HG03103 (cell line): ENCODE measurements at regions not wholly inside any gene's neighbourhood (a gene's known extent, or its start where the extent isn't known, plus 50 kb on each side); places are given as distances from the start of the nearest gene placed in this dataset.
"Not testable (repeated sequence)": the region's sequence is repeated elsewhere in the genome, so short reads cannot be mapped to it uniquely, and the experiment has no call there.

Experiments
- ATAC-seq: cut with Tn5 transposase; IDR thresholded peaks from one replicate; pipeline ENCODE4 v1.9.1; 2021; ENCODE audit warnings: low read depth; ENCODE audit not compliant: unreplicated experiment

- no peak for ATAC-seq
These were observed 72.5 kb upstream of the ATP2B1 start for GRCh38 chr12:89781156-89781555.

GRCh38 chr12:89779090-89779489, 70.5 kb upstream of the ATP2B1 start:
- no peak for ATAC-seq

- ATAC-seq: no peak
These were observed 69.2 kb upstream of the ATP2B1 start for GRCh38 chr12:89777733-89778379.

DNA sequence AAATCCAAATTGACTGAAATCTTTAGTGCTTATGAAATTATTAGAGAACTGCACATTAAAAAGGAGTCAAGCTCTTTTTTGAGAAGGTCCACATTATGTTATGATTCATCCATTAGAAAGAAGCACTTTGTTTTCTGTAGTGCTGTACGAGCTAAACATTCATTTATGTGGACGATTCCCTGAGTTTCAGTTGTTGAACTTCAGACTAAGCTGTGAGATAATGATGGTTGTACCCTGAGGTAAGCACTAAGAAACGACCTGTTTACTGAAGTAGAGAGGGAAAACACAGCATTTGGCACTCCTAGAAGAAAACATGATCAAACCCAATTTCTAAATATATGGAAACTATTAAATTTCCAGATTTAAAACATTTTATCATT, 67.3 kb upstream of the ATP2B1 start:
- ATAC-seq: no peak

- ATAC-seq: no peak
These were observed 66.7 kb upstream of the ATP2B1 start for GRCh38 chr12:89775063-89775985.

DNA sequence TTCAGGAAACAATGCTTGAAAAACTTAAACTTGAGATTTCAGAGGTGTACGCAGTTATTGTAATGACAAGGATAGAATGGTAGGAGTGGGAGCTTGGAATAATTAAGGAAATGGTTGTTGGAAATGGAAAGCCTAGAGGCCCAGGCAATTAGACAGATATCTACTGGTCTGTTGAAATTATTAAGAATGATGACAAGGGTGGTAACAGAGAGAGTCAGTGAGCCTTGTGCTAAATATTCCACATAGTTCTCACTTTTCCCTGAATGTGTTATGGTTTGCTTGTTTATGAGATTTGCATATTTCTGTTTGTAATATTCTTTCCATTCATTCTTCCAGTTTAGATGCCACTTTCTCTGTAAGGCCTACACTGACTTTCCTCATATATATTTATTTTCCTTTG, 66.0 kb upstream of the ATP2B1 start:
- no peak for ATAC-seq

- no peak for ATAC-seq
These were observed 61.8 kb upstream of the ATP2B1 start for GRCh38 chr12:89770391-89770790.

GRCh38 chr12:89769483-89769818, 60.8 kb upstream of the ATP2B1 start:
- no peak for ATAC-seq

GRCh38 chr12:89768586-89769482, 60.2 kb upstream of the ATP2B1 start:
- no peak for ATAC-seq

- ATAC-seq: peak; percentile 75
These were observed 57.6 kb upstream of the ATP2B1 start for GRCh38 chr12:89765959-89766824.

GRCh38 chr12:89764164-89764563, 55.5 kb upstream of the ATP2B1 start:
- ATAC-seq: not testable (repeated sequence)

DNA sequence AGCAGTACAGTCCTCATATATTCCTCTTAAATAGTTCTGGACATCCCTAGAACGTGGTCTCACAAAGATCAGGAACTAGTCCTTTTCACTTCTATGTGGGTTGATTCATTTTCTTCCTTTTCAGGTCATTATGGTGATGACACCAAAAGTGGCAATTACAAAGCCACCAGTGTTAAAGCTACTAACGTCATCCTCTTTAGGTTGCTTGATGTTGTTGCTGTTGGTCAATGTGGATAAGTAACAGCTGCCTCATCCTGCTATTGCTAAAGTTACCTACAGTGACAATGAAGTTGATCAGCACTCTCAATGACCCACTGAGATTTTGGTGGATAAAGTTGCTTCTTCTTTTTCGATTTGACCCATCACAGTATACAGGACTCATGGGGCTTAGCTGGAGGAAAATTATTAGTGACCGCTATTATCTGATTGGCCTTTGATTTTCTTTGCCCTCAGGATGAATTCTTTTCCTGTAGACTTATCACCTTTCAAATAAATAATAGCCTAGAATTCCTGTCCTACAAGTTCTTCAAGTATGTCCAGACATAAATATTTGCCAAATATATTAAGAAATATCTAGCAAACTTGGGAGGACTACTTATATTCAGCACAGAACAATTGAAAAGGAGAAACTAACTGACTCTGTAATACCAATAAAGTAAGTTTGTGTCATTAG, 54.0 kb upstream of the ATP2B1 start:
- ATAC-seq: peak; percentile 46

DNA sequence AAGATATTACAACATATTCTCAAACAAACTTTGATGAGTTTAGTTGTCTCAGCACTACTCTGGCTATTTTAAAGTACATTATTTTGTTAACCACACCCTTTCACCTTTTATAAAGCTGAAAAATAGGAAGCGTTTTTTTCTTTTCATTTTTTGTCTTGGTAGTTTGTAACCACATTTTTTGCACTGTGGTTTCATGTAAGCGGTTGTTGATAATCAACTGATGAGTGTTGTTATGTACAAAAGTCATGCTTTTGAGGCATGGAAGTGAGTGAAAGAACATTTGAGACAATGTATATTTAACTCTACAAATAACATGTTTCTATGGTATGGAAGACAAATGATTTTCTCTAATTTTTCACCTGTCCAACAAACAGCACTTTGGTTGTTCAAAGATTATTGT, 52.1 kb upstream of the ATP2B1 start:
- ATAC-seq: no peak
